ENCODE measurements at regions not wholly inside any gene's neighbourhood (a gene's known extent, or its start where the extent isn't known, plus 50 kb on each side); places are given as distances from the start of the nearest gene placed in this dataset.

GRCh38 chr5:78705826-78706225 lies 57.3 kb upstream of the LHFPL2 start:
- TF ChIP-seq CTCF (conservative IDR thresholded peaks at IDR 0.05 in 1 of 2, IDR thresholded peaks at IDR 0.05 in 1 of 2; ENCODE audit: extremely low read depth in 1 of 2, insufficient read depth in 1 of 2, low read depth in 1 of 2, low read length in 2 of 2), result no peak
- no peak for TF ChIP-seq EZH2 (IDR thresholded peaks at IDR 0.05; ENCODE audit: borderline replicate concordance, low read length)
